Transverse colon (tissue), 4 donors: ENCODE measurements at regions not wholly inside any gene's neighbourhood (a gene's known extent, or its start where the extent isn't known, plus 50 kb on each side); places are given as distances from the start of the nearest gene placed in this dataset.
"Not testable (repeated sequence)": the region's sequence is repeated elsewhere in the genome, so short reads cannot be mapped to it uniquely, and the experiment has no call there.

Source experiments
- DNase-seq: peaks from one replicate; pipeline ENCODE4 v3.0.0-alpha.2; 2019
- H3K27ac ChIP-seq, 4 donors: fragments of 200-600 bp; sonication (generic); 2 replicates each; pipeline ENCODE4 v1.5.1; 2016 to 2018; ENCODE audit warnings: inconsistent platforms in 4 of 4
- H3K27me3 ChIP-seq: fragments of 200-600 bp; sonication (generic); 2 replicates; pipeline ENCODE4 v1.5.1; 2017; ENCODE audit warnings: inconsistent platforms
- H3K36me3 ChIP-seq, 4 donors: fragments of 200-600 bp; sonication (generic); 2 replicates each; pipeline ENCODE4 v1.5.1; 2017 to 2019; ENCODE audit warnings: inconsistent platforms in 4 of 4
- H3K4me1 ChIP-seq, 4 donors: fragments of 200-600 bp; sonication (generic); 2 replicates each; pipeline ENCODE4 v1.5.1; 2017 to 2020; ENCODE audit warnings: inconsistent platforms in 4 of 4
- H3K4me3 ChIP-seq, 4 donors: fragments of 200-600 bp; sonication (generic); 1 replicate in 1 of 4; 2 replicates in 3 of 4; pipeline versions ENCODE4 v1.5.1 to v1.6.1; 2017 to 2019; ENCODE audit warnings: inconsistent platforms in 4 of 4
- H3K9me3 ChIP-seq, 2 donors: fragments of 200-600 bp; sonication (generic); 2 replicates each; pipeline ENCODE4 v1.5.1; 2017 to 2019; ENCODE audit warnings: inconsistent platforms in 2 of 2
- EP300 ChIP-seq: sonication (generic); formaldehyde crosslinking; IDR thresholded peaks from one replicate; pipeline ENCODE4 v1.6.1; 2017; ENCODE audit warnings: antibody characterized with exemption, low read depth
- POLR2A ChIP-seq: fragments of 450-650 bp; IDR thresholded peaks from one replicate; pipeline ENCODE4 v1.6.1; 2016; ENCODE audit warnings: antibody characterized with exemption, mild to moderate bottlenecking, moderate library complexity
- POLR2AphosphoS5 ChIP-seq, 3 donors: sonication (generic); formaldehyde crosslinking; IDR thresholded peaks; one replicate each; pipeline ENCODE4 v1.6.1; 2016; ENCODE audit warnings: antibody characterized with exemption in 3 of 3
- WGBS, 2 donors: methylation state at CpG; one replicate each; pipeline ENCODE4 v1.1.5; 2018; ENCODE audit warnings: low coverage in 1 of 2; 5-methylcytosine and 5-hydroxymethylcytosine counted together
- in situ Hi-C, 4 donors: fragments of 200-750 bp; cut with MboI; loops; one replicate each; pipeline versions ENCODE4 v1.15.0 to v1.15.1; 2017; ENCODE audit warnings: low sequenced_read_pairs in 3 of 4, low pct_ligation_motif_present in 1 of 4, low pct_unique_long_range_greater_than_20kb in 1 of 4
- intact Hi-C: fragments of 100-400 bp; cut with DNase I; formaldehyde crosslinking; loops from one replicate; pipeline ENCODE4 v1.15.1; 2023; ENCODE audit warnings: low total_unique reads
- TF ChIP-seq, protein P1 (sequence below), 5 experiments: fragments of 200-600 bp in 3 of 5; fragments of 450-650 bp in 2 of 5; sonication (generic) in 3 of 5; IDR thresholded peaks; 1 replicate in 2 of 5; 2 replicates in 3 of 5; pipeline ENCODE4 v1.5.1; 2016 to 2017; ENCODE audit warnings: antibody characterized with exemption in 5 of 5, inconsistent platforms in 3 of 5, mild to moderate bottlenecking in 2 of 5, moderate library complexity in 1 of 5

GRCh38 chr5:102583276-102584124 lies 84.7 kb upstream of the SLCO6A1 start:
- WGBS, 2 donors, result 11 to 16% methylated on average over 5 of the region's 5 CpGs
- H3K36me3 ChIP-seq, result no peaks in the 10 kb centered on the region
- no peak for DNase-seq
- no peaks in the 10 kb centered on the region for H3K4me1 ChIP-seq
- intact Hi-C loops, result no loop called here
- no peaks in the 10 kb centered on the region for H3K9me3 ChIP-seq
- H3K4me3 ChIP-seq, result no peak overlapping the region
- TF ChIP-seq, protein P1, sequence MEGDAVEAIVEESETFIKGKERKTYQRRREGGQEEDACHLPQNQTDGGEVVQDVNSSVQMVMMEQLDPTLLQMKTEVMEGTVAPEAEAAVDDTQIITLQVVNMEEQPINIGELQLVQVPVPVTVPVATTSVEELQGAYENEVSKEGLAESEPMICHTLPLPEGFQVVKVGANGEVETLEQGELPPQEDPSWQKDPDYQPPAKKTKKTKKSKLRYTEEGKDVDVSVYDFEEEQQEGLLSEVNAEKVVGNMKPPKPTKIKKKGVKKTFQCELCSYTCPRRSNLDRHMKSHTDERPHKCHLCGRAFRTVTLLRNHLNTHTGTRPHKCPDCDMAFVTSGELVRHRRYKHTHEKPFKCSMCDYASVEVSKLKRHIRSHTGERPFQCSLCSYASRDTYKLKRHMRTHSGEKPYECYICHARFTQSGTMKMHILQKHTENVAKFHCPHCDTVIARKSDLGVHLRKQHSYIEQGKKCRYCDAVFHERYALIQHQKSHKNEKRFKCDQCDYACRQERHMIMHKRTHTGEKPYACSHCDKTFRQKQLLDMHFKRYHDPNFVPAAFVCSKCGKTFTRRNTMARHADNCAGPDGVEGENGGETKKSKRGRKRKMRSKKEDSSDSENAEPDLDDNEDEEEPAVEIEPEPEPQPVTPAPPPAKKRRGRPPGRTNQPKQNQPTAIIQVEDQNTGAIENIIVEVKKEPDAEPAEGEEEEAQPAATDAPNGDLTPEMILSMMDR (IDR thresholded peaks at IDR 0.05), result peak; percentile 35 to 52 (median 42)
- TF ChIP-seq EP300, result no peak
- no peaks in the 10 kb centered on the region for H3K27me3 ChIP-seq
- no peak overlapping the region for H3K27ac ChIP-seq
- in situ Hi-C loops, result loop anchor here in 1 of 4 donors (25.0 kb wide), 1 partner anchor 454 kb away; no protein-coding TSS in a partner anchor

GRCh38 chr5:102589661-102590060 lies 90.9 kb upstream of the SLCO6A1 start:
- no peak overlapping the region for H3K4me3 ChIP-seq
- WGBS, 2 donors, result 68 to 78% methylated on average over 2 of the region's 2 CpGs
- no peak for DNase-seq
- in situ Hi-C loops (loop anchor here in 1 of 4 donors (25.0 kb wide), 1 partner anchor 448 kb away; no protein-coding TSS in a partner anchor), intact Hi-C loops (no loop called here)
- no peaks in the 10 kb centered on the region for H3K9me3 ChIP-seq
- H3K4me1 ChIP-seq, result no peaks in the 10 kb centered on the region
- no peak overlapping the region for H3K27ac ChIP-seq
- TF ChIP-seq POLR2AphosphoS5 (IDR thresholded peaks at IDR 0.05) (no peak), EP300 (no peak)
- H3K27me3 ChIP-seq, result no peaks in the 10 kb centered on the region
- no peaks in the 10 kb centered on the region for H3K36me3 ChIP-seq

- 91% methylated on average over 3 of the region's 3 CpGs for WGBS, 2 donors
- H3K4me1 ChIP-seq, result no peaks in the 10 kb centered on the region
- no peak overlapping the region for H3K4me3 ChIP-seq
- no peaks in the 10 kb centered on the region for H3K27me3 ChIP-seq
- in situ Hi-C loops, result loop anchor here in 1 of 4 donors (25.0 kb wide), 1 partner anchor 447 kb away; no protein-coding TSS in a partner anchor
- TF ChIP-seq, protein P1 (IDR thresholded peaks at IDR 0.05), result no peak
- TF ChIP-seq EP300, result no peak
- no peak for TF ChIP-seq POLR2AphosphoS5 (IDR thresholded peaks at IDR 0.05)
- no peak for TF ChIP-seq POLR2A
- DNase-seq, result no peak
- intact Hi-C loops, result no loop called here
- H3K9me3 ChIP-seq, result no peaks in the 10 kb centered on the region
- H3K27ac ChIP-seq, result no peak overlapping the region
- H3K36me3 ChIP-seq, result no peaks in the 10 kb centered on the region
Observed at GRCh38 chr5:102590467-102590866, 91.7 kb upstream of the SLCO6A1 start.

- TF ChIP-seq POLR2AphosphoS5 (IDR thresholded peaks at IDR 0.05) (no peak), EP300 (no peak), POLR2A (no peak)
- TF ChIP-seq, protein P1 (IDR thresholded peaks at IDR 0.05), result no peak
- 73 to 93% methylated on average over 3 to 5 of the region's 5 CpGs for WGBS, 2 donors
- H3K36me3 ChIP-seq, result no peaks in the 10 kb centered on the region
- no peaks in the 10 kb centered on the region for H3K4me1 ChIP-seq
- no peaks in the 10 kb centered on the region for H3K27me3 ChIP-seq
- intact Hi-C loops, result no loop called here
- H3K9me3 ChIP-seq, result no peaks in the 10 kb centered on the region
- no peak overlapping the region for H3K4me3 ChIP-seq
- in situ Hi-C loops, result loop anchor here in 1 of 4 donors (25.0 kb wide), 1 partner anchor 446 kb away; no protein-coding TSS in a partner anchor
- no peak overlapping the region for H3K27ac ChIP-seq
- DNase-seq, result no peak
Observed at GRCh38 chr5:102591650-102592049, 92.8 kb upstream of the SLCO6A1 start.

DNA sequence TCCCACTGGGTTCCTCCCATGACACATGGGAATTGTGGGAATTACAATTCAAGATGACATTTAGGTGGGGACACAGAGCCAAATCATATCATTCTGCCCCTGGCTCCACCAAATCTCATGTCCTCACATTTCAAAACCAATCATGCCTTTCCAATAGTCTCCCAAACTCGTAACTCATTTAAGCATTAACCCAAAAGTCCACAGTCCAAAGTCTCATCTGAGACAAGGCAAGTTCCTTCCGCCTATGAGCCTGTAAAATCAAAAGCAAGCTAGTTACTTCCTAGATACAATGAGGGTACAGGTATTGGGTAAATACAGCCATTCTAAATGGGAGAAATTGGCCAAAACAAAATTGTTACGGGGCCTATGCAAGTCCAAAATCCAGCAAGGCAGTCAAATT lies 93.8 kb upstream of the SLCO6A1 start:
- H3K27ac ChIP-seq, H3K4me1 ChIP-seq, DNase-seq, H3K27me3 ChIP-seq, H3K36me3 ChIP-seq, H3K4me3 ChIP-seq, intact Hi-C loops, H3K9me3 ChIP-seq: not testable (repeated sequence)
- WGBS, 2 donors, result 56% methylated on average over 3 of the region's 3 CpGs; no CpG with 5 or more reads in 1 of the 2 donors
- in situ Hi-C loops, result loop anchor here in 1 of 4 donors (25.0 kb wide), 1 partner anchor 445 kb away; no protein-coding TSS in a partner anchor
